Transverse colon (tissue), 4 donors: ENCODE measurements at regions not wholly inside any gene's neighbourhood (a gene's known extent, or its start where the extent isn't known, plus 50 kb on each side); places are given as distances from the start of the nearest gene placed in this dataset.

Experiments
- DNase-seq: peaks from one replicate; pipeline ENCODE4 v3.0.0-alpha.2; 2019
- H3K27ac ChIP-seq, 4 donors: fragments of 200-600 bp; sonication (generic); 2 replicates each; pipeline ENCODE4 v1.5.1; 2016 to 2018; ENCODE audit warnings: inconsistent platforms in 4 of 4
- H3K27me3 ChIP-seq: fragments of 200-600 bp; sonication (generic); 2 replicates; pipeline ENCODE4 v1.5.1; 2017; ENCODE audit warnings: inconsistent platforms
- H3K36me3 ChIP-seq, 4 donors: fragments of 200-600 bp; sonication (generic); 2 replicates each; pipeline ENCODE4 v1.5.1; 2017 to 2019; ENCODE audit warnings: inconsistent platforms in 4 of 4
- H3K4me1 ChIP-seq, 4 donors: fragments of 200-600 bp; sonication (generic); 2 replicates each; pipeline ENCODE4 v1.5.1; 2017 to 2020; ENCODE audit warnings: inconsistent platforms in 4 of 4
- H3K4me3 ChIP-seq, 4 donors: fragments of 200-600 bp; sonication (generic); 1 replicate in 1 of 4; 2 replicates in 3 of 4; pipeline versions ENCODE4 v1.5.1 to v1.6.1; 2017 to 2019; ENCODE audit warnings: inconsistent platforms in 4 of 4
- H3K9me3 ChIP-seq, 2 donors: fragments of 200-600 bp; sonication (generic); 2 replicates each; pipeline ENCODE4 v1.5.1; 2017 to 2019; ENCODE audit warnings: inconsistent platforms in 2 of 2
- CTCF ChIP-seq, 5 experiments: fragments of 200-600 bp in 3 of 5; fragments of 450-650 bp in 2 of 5; sonication (generic) in 3 of 5; IDR thresholded peaks; 1 replicate in 2 of 5; 2 replicates in 3 of 5; pipeline ENCODE4 v1.5.1; 2016 to 2017; ENCODE audit warnings: antibody characterized with exemption in 5 of 5, inconsistent platforms in 3 of 5, mild to moderate bottlenecking in 2 of 5, moderate library complexity in 1 of 5
- EP300 ChIP-seq: sonication (generic); formaldehyde crosslinking; IDR thresholded peaks from one replicate; pipeline ENCODE4 v1.6.1; 2017; ENCODE audit warnings: antibody characterized with exemption, low read depth
- POLR2A ChIP-seq: fragments of 450-650 bp; IDR thresholded peaks from one replicate; pipeline ENCODE4 v1.6.1; 2016; ENCODE audit warnings: antibody characterized with exemption, mild to moderate bottlenecking, moderate library complexity
- POLR2AphosphoS5 ChIP-seq, 3 donors: sonication (generic); formaldehyde crosslinking; IDR thresholded peaks; one replicate each; pipeline ENCODE4 v1.6.1; 2016; ENCODE audit warnings: antibody characterized with exemption in 3 of 3
- WGBS, 2 donors: methylation state at CpG; one replicate each; pipeline ENCODE4 v1.1.5; 2018; ENCODE audit warnings: low coverage in 1 of 2; 5-methylcytosine and 5-hydroxymethylcytosine counted together
- in situ Hi-C, 4 donors: fragments of 200-750 bp; cut with MboI; loops; one replicate each; pipeline versions ENCODE4 v1.15.0 to v1.15.1; 2017; ENCODE audit warnings: low sequenced_read_pairs in 3 of 4, low pct_ligation_motif_present in 1 of 4, low pct_unique_long_range_greater_than_20kb in 1 of 4
- intact Hi-C: fragments of 100-400 bp; cut with DNase I; formaldehyde crosslinking; loops from one replicate; pipeline ENCODE4 v1.15.1; 2023; ENCODE audit warnings: low total_unique reads

GRCh38 chr9:129282731-129283211, 104.7 kb upstream of the IER5L start:
- WGBS, 2 donors = 87 to 90% methylated on average over 2 to 11 of the region's 15 CpGs
- Histone ChIP-seq H3K36me3 (no peaks in the 10 kb centered on the region), H3K27ac (peak overlapping the region; percentile 8 to 48 (median 37)), H3K4me3 (peak overlapping the region in 3 of 4 donors; percentile 6 to 34 (median 16)), H3K4me1 (no peaks in the 10 kb centered on the region), H3K9me3 (no peaks in the 10 kb centered on the region), H3K27me3 (no peaks in the 10 kb centered on the region)
- no peak for TF ChIP-seq POLR2A
- no peak for TF ChIP-seq EP300
- no peak for TF ChIP-seq CTCF (IDR thresholded peaks at IDR 0.05)
- no peak for TF ChIP-seq POLR2AphosphoS5 (IDR thresholded peaks at IDR 0.05)
- no peak for DNase-seq
- in situ Hi-C loops (no loop called here), intact Hi-C loops (no loop called here)

- in situ Hi-C loops = no loop called here
Measured at GRCh38 chr9:129282272-129282671, 104.2 kb upstream of the IER5L start.

GRCh38 chr9:129281506-129282145, 103.6 kb upstream of the IER5L start:
- H3K9me3 ChIP-seq = no peaks in the 10 kb centered on the region
- DNase-seq = peak; percentile 4
- intact Hi-C loops (no loop called here), in situ Hi-C loops (no loop called here)
- TF ChIP-seq CTCF (IDR thresholded peaks at IDR 0.05) (no peak), EP300 (no peak), POLR2A (no peak), POLR2AphosphoS5 (IDR thresholded peaks at IDR 0.05) (no peak)
- no peak overlapping the region for H3K27ac ChIP-seq
- WGBS, 2 donors = 36 to 91% methylated on average over 2 to 14 of the region's 16 CpGs
- H3K4me3 ChIP-seq = no peak overlapping the region
- H3K27me3 ChIP-seq = no peaks in the 10 kb centered on the region
- H3K36me3 ChIP-seq = no peaks in the 10 kb centered on the region
- H3K4me1 ChIP-seq = no peaks in the 10 kb centered on the region

More at GRCh38 chr9:129282272-129282671, 104.2 kb upstream of the IER5L start:
- Histone ChIP-seq H3K27me3 (no peaks in the 10 kb centered on the region), H3K36me3 (no peaks in the 10 kb centered on the region), H3K27ac (peak overlapping the region; percentile 8 to 48 (median 37)), H3K4me1 (no peaks in the 10 kb centered on the region), H3K4me3 (peak overlapping the region in 3 of 4 donors; percentile 6 to 34 (median 16)), H3K9me3 (no peaks in the 10 kb centered on the region)
- peak; percentile 5 for DNase-seq
- WGBS, 2 donors = 67 to 70% methylated on average over 6 to 12 of the region's 12 CpGs
- TF ChIP-seq CTCF (IDR thresholded peaks at IDR 0.05) = no peak
- TF ChIP-seq POLR2AphosphoS5 (IDR thresholded peaks at IDR 0.05) = no peak
- TF ChIP-seq POLR2A = no peak
- no peak for TF ChIP-seq EP300
- intact Hi-C loops = no loop called here

- TF ChIP-seq POLR2A (no peak), CTCF (IDR thresholded peaks at IDR 0.05) (no peak), POLR2AphosphoS5 (IDR thresholded peaks at IDR 0.05) (no peak), EP300 (no peak)
- peak; percentile 3 for DNase-seq
Measured at GRCh38 chr9:129280623-129281271, 102.7 kb upstream of the IER5L start.

More at GRCh38 chr9:129280623-129281271, 102.7 kb upstream of the IER5L start:
- in situ Hi-C loops = no loop called here
- 95% methylated on average over 7 of the region's 8 CpGs; no CpG with 5 or more reads in 1 of the 2 donors for WGBS, 2 donors
- Histone ChIP-seq H3K4me3 (no peak overlapping the region), H3K9me3 (no peaks in the 10 kb centered on the region), H3K36me3 (no peaks in the 10 kb centered on the region), H3K27ac (no peak overlapping the region), H3K27me3 (peaks cover 4% of the 10 kb centered on the region), H3K4me1 (no peaks in the 10 kb centered on the region)
- intact Hi-C loops = no loop called here
